Sigmoid colon (tissue), 4 donors: ENCODE measurements at regions not wholly inside any gene's neighbourhood (a gene's known extent, or its start where the extent isn't known, plus 50 kb on each side); places are given as distances from the start of the nearest gene placed in this dataset.

ENCODE experiments used
- CTCF ChIP-seq, 4 experiments: fragments of 450-650 bp in 3 of 4; fragments of 200-600 bp in 1 of 4; IDR thresholded peaks; one replicate each; pipeline ENCODE4 v1.5.1; 2016 to 2019; ENCODE audit warnings: antibody characterized with exemption in 4 of 4, mild to moderate bottlenecking in 3 of 4, moderate library complexity in 2 of 4
- EP300 ChIP-seq, 4 donors: sonication (generic); formaldehyde crosslinking; IDR thresholded peaks; one replicate each; pipeline ENCODE4 v1.6.1; 2017; ENCODE audit warnings: antibody characterized with exemption in 4 of 4

- TF ChIP-seq CTCF (IDR thresholded peaks at IDR 0.05) = no peak
- TF ChIP-seq EP300 (IDR thresholded peaks at IDR 0.05) = no peak
These were observed 180.1 kb upstream of the PRICKLE2 start for GRCh38 chr3:64405211-64405835.
